ENCODE measurements at regions not wholly inside any gene's neighbourhood (a gene's known extent, or its start where the extent isn't known, plus 50 kb on each side); places are given as distances from the start of the nearest gene placed in this dataset.

DNA sequence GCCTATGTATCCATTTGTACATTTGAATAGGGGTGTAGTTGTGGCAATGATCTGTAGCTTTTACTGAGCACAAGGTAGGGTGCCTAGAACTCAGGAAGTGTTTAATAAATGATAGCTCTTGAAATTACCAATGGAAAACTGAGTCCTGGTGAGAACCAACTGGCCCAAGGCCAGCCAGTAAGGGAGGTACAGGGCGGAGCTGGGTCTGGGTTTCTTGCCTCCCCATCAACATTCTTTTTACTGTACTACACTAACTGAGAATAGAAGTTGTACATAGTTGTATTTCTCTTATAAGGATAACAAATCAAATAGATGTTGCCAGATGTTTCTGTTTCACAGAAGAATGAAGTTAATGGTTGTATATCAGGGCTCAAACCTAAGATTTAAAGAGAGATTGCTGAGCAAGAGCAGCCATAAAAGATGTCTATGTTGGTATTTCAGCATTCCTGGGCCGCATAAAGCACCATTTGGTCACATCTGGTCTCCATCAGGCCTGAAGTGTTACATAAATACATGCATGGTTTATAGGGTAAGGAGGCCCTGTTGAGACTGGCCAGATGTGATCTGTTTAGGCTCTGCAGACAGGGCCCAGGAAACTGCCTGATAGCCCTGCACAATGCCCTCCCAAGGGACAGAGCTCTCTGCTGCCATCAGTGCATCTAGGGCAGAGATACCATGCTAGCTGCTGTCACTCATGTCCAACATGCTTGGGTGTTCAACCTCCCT, 210.5 kb downstream of the NXNL2 start:
- TF ChIP-seq POLR2A (IDR thresholded peaks at IDR 0.05) (no peak), EP300 (IDR thresholded peaks at IDR 0.05) (peak; percentile 94 to 99 (median 98))
- TF ChIP-seq, protein P1, sequence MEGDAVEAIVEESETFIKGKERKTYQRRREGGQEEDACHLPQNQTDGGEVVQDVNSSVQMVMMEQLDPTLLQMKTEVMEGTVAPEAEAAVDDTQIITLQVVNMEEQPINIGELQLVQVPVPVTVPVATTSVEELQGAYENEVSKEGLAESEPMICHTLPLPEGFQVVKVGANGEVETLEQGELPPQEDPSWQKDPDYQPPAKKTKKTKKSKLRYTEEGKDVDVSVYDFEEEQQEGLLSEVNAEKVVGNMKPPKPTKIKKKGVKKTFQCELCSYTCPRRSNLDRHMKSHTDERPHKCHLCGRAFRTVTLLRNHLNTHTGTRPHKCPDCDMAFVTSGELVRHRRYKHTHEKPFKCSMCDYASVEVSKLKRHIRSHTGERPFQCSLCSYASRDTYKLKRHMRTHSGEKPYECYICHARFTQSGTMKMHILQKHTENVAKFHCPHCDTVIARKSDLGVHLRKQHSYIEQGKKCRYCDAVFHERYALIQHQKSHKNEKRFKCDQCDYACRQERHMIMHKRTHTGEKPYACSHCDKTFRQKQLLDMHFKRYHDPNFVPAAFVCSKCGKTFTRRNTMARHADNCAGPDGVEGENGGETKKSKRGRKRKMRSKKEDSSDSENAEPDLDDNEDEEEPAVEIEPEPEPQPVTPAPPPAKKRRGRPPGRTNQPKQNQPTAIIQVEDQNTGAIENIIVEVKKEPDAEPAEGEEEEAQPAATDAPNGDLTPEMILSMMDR (IDR thresholded peaks at IDR 0.05), result no peak
